ENCODE measurements at regions not wholly inside any gene's neighbourhood (a gene's known extent, or its start where the extent isn't known, plus 50 kb on each side); places are given as distances from the start of the nearest gene placed in this dataset.
"Not testable (repeated sequence)": the region's sequence is repeated elsewhere in the genome, so short reads cannot be mapped to it uniquely, and the experiment has no call there.

DNA sequence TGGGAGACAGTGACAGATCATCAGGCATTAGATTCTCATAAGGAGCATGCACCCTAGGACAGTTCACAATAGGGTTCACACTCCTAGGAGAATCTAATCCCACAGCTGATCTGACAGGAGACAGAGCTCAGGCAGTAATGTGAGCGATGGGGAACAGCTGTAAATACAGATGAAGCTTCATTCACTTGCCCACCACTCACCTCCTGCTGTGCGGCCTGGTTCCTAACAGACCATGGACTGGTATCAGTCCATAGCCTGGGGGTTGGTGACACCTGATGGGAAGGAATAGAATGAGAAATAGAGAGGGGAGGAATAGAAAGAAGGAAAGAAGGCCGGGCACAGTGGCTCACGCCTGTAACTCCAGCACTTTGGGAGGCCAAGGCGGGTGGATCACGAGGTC, 336.8 kb upstream of the SASH1 start:
- no peak overlapping the region for H3K4me3 ChIP-seq (ENCODE audit: low read length)
- TF ChIP-seq, protein P1, sequence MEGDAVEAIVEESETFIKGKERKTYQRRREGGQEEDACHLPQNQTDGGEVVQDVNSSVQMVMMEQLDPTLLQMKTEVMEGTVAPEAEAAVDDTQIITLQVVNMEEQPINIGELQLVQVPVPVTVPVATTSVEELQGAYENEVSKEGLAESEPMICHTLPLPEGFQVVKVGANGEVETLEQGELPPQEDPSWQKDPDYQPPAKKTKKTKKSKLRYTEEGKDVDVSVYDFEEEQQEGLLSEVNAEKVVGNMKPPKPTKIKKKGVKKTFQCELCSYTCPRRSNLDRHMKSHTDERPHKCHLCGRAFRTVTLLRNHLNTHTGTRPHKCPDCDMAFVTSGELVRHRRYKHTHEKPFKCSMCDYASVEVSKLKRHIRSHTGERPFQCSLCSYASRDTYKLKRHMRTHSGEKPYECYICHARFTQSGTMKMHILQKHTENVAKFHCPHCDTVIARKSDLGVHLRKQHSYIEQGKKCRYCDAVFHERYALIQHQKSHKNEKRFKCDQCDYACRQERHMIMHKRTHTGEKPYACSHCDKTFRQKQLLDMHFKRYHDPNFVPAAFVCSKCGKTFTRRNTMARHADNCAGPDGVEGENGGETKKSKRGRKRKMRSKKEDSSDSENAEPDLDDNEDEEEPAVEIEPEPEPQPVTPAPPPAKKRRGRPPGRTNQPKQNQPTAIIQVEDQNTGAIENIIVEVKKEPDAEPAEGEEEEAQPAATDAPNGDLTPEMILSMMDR (IDR thresholded peaks at IDR 0.05; ENCODE audit: insufficient read depth, low read depth, low read length, missing control alignments), result no peak
- no peak for DNase-seq (ENCODE audit: low read depth)

DNA sequence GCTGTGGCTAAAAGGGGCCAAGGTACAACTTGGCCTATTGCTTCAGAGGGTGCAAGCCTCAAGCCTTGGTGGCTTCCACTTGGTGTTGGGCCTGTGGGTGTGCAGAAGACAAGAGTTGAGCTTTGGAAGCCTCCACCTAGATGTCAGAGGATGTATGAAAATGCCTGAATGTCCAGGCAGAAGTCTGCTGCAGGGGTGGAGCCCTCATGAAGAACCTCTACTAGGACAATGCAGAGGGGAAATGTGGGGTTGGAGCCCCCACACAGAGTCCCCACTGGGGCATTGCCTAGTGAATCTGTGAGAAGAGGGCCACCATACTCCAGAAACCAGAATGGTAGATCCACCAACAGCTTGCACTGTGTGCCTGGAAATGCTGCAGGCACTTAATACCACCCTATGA, 332.1 kb upstream of the SASH1 start:
- not testable (repeated sequence) for DNase-seq (ENCODE audit: low read depth); H3K4me3 ChIP-seq (ENCODE audit: low read length)

DNA sequence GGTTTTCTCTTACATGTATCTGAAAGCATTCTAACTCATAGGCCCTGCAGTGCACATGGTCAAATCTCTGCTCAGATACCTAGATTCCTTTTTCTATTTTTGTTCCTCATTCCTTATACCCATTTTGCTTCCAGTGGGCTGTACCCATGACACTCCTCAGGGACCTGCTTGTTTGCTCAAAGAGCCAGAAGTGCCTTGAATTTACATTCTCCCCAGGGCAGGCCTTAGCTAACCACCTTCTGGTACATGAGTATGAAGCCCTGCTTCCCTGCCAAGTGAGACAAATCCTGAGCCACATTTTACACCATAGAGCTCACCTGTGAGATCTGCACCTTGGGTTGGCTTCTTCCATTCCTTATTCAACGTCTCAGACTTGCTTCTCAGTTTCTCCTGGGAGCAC, 326.6 kb upstream of the SASH1 start:
- no peak overlapping the region for H3K4me3 ChIP-seq (ENCODE audit: low read length)
- DNase-seq (ENCODE audit: low read depth), result no peak
- TF ChIP-seq, protein P1 (IDR thresholded peaks at IDR 0.05; ENCODE audit: insufficient read depth, low read depth, low read length, missing control alignments), result no peak

DNA sequence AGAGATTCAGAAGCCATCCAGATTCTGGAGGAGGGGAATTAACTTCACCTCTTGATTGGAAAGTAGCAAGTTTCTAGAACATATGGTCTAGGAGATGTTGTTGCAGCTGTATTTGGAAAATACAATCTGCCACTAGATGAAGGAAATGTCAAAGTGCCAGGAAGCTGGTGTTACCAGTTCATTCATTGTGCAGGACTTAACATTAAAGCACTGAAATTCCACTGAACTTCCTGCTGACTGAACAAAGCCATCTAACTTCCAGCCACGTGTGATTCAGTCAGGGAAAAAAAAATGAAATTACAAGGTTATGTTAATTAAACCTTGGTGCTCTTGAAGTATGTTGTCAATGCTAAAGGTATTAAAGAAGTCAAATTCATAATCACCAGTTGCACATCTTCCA, 321.5 kb upstream of the SASH1 start:
- H3K4me3 ChIP-seq (ENCODE audit: low read length), result no peak overlapping the region
- TF ChIP-seq, protein P1 (IDR thresholded peaks at IDR 0.05; ENCODE audit: insufficient read depth, low read depth, low read length, missing control alignments), result no peak
- no peak for DNase-seq (ENCODE audit: low read depth)

DNA sequence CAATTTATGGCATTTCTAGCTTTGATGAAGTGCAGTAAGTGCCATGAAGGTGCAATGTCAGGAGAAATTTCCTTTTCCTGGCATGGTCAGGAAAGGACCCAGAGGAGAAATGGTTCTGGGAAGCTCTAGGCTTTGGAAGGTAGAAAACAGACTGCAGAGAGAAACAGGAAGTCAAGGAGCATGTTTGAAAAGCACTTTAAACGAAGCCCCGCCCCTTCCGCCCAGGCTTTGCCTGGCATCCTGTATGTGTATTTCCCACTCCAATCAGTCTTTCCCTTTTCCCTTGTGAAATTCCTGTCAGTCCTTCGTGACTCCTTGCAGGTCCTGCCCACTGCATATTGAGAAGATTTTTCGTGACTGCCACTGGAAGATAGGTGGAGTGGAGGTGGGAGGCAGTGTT, 320.9 kb upstream of the SASH1 start:
- no peak for DNase-seq (ENCODE audit: low read depth)
- TF ChIP-seq, protein P1 (IDR thresholded peaks at IDR 0.05; ENCODE audit: insufficient read depth, low read depth, low read length, missing control alignments), result no peak
- no peak overlapping the region for H3K4me3 ChIP-seq (ENCODE audit: low read length)

DNA sequence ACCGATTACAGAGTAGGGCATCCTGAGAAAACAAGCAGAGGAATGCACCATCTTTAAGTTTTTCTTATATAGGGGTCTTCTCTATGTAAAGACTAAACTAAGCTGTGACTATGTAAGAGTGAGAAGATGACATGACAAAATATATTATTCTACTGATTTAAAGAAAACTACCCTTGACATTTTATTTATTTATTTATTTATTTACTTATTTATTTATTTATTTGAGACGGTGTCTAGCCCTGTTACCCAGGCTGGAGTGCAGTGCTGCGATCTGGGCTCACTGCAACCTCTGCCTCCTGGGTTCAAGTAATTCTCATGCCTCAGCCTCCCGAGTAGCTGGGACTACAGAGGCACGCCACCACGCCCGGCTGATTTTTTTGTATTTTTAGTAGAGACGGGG, 320.4 kb upstream of the SASH1 start:
- not testable (repeated sequence) for H3K4me3 ChIP-seq (ENCODE audit: low read length); DNase-seq (ENCODE audit: low read depth)

DNA sequence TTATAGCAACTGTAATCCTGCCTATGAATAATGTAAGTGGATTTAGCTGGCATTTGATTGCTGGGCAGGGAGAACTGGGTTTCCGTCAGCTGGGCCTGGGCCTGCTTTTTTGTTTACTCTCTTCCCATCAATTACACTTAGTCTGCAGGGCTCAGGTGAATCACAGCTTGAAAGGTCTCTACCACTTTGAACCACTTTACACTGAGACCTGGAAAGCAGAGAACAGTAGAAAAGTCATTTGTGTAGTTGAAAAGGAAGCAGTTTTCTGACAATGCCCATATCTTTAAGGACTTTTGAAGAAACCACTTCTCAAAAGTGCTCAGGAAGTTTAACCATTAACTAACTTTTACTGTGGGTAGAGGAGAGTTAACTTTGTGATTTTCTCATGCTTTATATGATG, 315.4 kb upstream of the SASH1 start:
- DNase-seq (ENCODE audit: low read depth), result peak; percentile 62
- no peak overlapping the region for H3K4me3 ChIP-seq (ENCODE audit: low read length)
- TF ChIP-seq, protein P1 (IDR thresholded peaks at IDR 0.05; ENCODE audit: insufficient read depth, low read depth, low read length, missing control alignments), result no peak

DNA sequence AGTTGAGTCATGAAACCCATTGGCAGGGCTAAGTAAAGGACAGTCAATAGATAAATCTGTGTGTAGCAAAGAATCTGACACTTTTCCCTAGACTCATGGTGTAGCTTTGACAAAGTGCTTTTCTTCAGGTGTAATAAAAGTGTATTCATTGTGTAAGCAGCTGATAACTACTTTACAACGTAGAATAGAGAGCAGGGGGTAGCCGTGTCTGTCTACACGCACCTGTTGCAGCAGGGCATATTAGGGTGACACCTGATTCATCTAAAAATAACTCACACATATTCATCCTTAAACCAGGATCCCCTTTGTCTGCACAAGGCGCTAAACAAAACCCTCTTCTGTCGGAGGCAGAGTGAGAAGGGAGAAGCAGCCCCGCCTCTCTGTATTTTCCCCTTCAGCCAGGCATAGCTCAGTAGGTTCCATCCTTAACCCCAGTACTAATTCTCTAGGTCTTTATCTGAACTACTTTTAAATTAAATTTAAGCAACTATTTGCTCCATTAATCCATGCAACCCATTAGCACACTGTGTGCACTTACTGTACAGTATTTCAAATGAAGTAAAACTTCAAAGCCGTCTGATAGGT, 306.7 kb upstream of the SASH1 start:
- TF ChIP-seq, protein P1 (IDR thresholded peaks at IDR 0.05; ENCODE audit: insufficient read depth, low read depth, low read length, missing control alignments), result no peak
- no peak overlapping the region for H3K4me3 ChIP-seq (ENCODE audit: low read length)
- DNase-seq (ENCODE audit: low read depth), result no peak
